ENCODE measurements at regions not wholly inside any gene's neighbourhood (a gene's known extent, or its start where the extent isn't known, plus 50 kb on each side); places are given as distances from the start of the nearest gene placed in this dataset.

DNA sequence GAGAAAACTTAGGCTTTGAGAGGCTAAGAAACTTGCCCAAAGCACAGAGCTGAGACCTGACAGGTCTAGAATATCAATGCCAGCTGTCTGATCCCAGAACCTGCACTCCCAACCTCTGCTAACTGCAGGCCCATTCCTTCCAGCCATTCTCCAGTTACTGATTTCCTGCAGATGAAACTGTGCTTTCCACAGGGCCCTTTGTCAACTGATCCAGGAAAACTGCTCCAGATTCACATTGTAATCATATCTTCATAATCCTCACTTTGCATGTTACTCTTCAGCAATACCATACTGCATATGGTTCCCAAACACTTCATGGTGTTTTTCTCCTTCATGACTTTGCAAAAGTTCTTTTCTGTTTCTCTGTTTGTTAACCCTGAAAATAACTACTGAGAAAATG lies 100.6 kb downstream of the RAP2A start (continued):
- TF ChIP-seq, protein P1, sequence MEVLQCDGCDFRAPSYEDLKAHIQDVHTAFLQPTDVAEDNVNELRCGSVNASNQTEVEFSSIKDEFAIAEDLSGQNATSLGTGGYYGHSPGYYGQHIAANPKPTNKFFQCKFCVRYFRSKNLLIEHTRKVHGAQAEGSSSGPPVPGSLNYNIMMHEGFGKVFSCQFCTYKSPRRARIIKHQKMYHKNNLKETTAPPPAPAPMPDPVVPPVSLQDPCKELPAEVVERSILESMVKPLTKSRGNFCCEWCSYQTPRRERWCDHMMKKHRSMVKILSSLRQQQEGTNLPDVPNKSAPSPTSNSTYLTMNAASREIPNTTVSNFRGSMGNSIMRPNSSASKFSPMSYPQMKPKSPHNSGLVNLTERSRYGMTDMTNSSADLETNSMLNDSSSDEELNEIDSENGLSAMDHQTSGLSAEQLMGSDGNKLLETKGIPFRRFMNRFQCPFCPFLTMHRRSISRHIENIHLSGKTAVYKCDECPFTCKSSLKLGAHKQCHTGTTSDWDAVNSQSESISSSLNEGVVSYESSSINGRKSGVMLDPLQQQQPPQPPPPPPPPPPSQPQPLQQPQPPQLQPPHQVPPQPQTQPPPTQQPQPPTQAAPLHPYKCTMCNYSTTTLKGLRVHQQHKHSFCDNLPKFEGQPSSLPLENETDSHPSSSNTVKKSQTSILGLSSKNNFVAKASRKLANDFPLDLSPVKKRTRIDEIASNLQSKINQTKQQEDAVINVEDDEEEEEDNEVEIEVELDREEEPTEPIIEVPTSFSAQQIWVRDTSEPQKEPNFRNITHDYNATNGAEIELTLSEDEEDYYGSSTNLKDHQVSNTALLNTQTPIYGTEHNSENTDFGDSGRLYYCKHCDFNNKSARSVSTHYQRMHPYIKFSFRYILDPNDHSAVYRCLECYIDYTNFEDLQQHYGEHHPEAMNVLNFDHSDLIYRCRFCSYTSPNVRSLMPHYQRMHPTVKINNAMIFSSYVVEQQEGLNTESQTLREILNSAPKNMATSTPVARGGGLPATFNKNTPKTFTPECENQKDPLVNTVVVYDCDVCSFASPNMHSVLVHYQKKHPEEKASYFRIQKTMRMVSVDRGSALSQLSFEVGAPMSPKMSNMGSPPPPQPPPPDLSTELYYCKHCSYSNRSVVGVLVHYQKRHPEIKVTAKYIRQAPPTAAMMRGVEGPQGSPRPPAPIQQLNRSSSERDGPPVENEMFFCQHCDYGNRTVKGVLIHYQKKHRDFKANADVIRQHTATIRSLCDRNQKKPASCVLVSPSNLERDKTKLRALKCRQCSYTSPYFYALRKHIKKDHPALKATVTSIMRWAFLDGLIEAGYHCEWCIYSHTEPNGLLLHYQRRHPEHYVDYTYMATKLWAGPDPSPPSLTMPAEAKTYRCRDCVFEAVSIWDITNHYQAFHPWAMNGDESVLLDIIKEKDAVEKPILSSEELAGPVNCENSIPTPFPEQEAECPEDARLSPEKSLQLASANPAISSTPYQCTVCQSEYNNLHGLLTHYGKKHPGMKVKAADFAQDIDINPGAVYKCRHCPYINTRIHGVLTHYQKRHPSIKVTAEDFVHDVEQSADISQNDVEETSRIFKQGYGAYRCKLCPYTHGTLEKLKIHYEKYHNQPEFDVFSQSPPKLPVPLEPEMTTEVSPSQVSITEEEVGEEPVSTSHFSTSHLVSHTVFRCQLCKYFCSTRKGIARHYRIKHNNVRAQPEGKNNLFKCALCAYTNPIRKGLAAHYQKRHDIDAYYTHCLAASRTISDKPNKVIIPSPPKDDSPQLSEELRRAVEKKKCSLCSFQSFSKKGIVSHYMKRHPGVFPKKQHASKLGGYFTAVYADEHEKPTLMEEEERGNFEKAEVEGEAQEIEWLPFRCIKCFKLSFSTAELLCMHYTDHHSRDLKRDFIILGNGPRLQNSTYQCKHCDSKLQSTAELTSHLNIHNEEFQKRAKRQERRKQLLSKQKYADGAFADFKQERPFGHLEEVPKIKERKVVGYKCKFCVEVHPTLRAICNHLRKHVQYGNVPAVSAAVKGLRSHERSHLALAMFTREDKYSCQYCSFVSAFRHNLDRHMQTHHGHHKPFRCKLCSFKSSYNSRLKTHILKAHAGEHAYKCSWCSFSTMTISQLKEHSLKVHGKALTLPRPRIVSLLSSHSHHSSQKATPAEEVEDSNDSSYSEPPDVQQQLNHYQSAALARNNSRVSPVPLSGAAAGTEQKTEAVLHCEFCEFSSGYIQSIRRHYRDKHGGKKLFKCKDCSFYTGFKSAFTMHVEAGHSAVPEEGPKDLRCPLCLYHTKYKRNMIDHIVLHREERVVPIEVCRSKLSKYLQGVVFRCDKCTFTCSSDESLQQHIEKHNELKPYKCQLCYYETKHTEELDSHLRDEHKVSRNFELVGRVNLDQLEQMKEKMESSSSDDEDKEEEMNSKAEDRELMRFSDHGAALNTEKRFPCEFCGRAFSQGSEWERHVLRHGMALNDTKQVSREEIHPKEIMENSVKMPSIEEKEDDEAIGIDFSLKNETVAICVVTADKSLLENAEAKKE (CRISPR knock-in tag; IDR thresholded peaks at IDR 0.05): no peak
- TF ChIP-seq EZH2phosphoT487 (IDR thresholded peaks at IDR 0.05; ENCODE audit: unreplicated experiment) (no peak), ZNF331 (CRISPR knock-in tag; IDR thresholded peaks at IDR 0.05; ENCODE audit: low read depth) (no peak), CTCF (conservative IDR thresholded peaks at IDR 0.05; ENCODE audit: low read depth in 2 of 2) (no peak), EZH2 (IDR thresholded peaks at IDR 0.05; ENCODE audit: low read depth, unreplicated experiment) (no peak)

DNA sequence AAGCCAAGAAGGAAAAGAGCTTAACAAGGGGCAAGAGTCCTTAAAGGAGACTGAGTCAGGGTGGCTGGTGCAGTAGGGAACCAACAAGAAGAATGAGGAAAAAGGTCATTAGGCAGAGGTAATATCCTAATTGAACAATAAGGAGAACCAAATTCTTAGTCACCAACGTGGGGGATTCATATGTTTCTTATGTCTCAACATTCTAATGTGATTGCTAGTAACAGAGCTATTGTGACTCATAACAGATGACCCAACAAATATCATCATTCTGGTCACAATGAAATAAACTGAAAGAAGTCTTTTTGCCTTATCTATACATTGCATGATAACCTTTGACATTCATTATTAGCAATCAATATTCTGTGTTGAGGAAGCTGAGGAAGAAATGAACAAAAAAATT lies 101.6 kb downstream of the RAP2A start:
- H3K27me3 Mint-ChIP-seq (ENCODE audit: insufficient read depth, low read depth, poor library complexity): peaks cover 2% of the 10 kb centered on the region
- H3K36me3 ChIP-seq (ENCODE audit: insufficient read depth): no peaks in the 10 kb centered on the region
- no peaks in the 10 kb centered on the region for H3K36me3 Mint-ChIP-seq (ENCODE audit: low read depth)
- H3K27ac Mint-ChIP-seq: no peak overlapping the region
- peaks cover 7% of the 10 kb centered on the region; the same call in 1 of the 2 replicates for H3K9me2 ChIP-seq (ENCODE audit: insufficient read depth)
- H3K4me2 ChIP-seq: no peak overlapping the region
- no peaks in the 10 kb centered on the region for H3F3A ChIP-seq (replicated peaks; ENCODE audit: low read depth)
- H4K20me1 ChIP-seq (replicated peaks; ENCODE audit: insufficient read depth): no peaks in the 10 kb centered on the region
- no peaks in the 10 kb centered on the region for H3K4me1 Mint-ChIP-seq
- H3K9me3 Mint-ChIP-seq: no peaks in the 10 kb centered on the region
- ATAC-seq (no peak), DNase-seq (ENCODE audit: low spot score) (no peak)
- H3K4me1 ChIP-seq (ENCODE audit: insufficient read depth): no peaks in the 10 kb centered on the region
- no peaks in the 10 kb centered on the region for H3K27me3 ChIP-seq (ENCODE audit: insufficient read depth)
- H3K27ac ChIP-seq (ENCODE audit: low read depth): no peak overlapping the region
- no peak overlapping the region for H3K4me3 Mint-ChIP-seq
- no peak overlapping the region for H3K4me3 ChIP-seq
- H3K79me2 ChIP-seq (replicated peaks; ENCODE audit: insufficient read depth): no peaks in the 10 kb centered on the region
- H2AFZ ChIP-seq: no peak overlapping the region
- TF ChIP-seq ETS1 (IDR thresholded peaks at IDR 0.05) (no peak), ZNF114 (CRISPR knock-in tag; IDR thresholded peaks at IDR 0.05) (no peak), EZH2phosphoT487 (IDR thresholded peaks at IDR 0.05; ENCODE audit: unreplicated experiment) (no peak), POLR2AphosphoS5 (IDR thresholded peaks at IDR 0.05; ENCODE audit: low read depth) (no peak), JUNB (IDR thresholded peaks at IDR 0.05; ENCODE audit: unreplicated experiment) (no peak), CTCF (conservative IDR thresholded peaks at IDR 0.05; ENCODE audit: low read depth in 2 of 2) (no peak), ZNF331 (CRISPR knock-in tag; IDR thresholded peaks at IDR 0.05; ENCODE audit: low read depth) (no peak)
- TF ChIP-seq, protein P2, sequence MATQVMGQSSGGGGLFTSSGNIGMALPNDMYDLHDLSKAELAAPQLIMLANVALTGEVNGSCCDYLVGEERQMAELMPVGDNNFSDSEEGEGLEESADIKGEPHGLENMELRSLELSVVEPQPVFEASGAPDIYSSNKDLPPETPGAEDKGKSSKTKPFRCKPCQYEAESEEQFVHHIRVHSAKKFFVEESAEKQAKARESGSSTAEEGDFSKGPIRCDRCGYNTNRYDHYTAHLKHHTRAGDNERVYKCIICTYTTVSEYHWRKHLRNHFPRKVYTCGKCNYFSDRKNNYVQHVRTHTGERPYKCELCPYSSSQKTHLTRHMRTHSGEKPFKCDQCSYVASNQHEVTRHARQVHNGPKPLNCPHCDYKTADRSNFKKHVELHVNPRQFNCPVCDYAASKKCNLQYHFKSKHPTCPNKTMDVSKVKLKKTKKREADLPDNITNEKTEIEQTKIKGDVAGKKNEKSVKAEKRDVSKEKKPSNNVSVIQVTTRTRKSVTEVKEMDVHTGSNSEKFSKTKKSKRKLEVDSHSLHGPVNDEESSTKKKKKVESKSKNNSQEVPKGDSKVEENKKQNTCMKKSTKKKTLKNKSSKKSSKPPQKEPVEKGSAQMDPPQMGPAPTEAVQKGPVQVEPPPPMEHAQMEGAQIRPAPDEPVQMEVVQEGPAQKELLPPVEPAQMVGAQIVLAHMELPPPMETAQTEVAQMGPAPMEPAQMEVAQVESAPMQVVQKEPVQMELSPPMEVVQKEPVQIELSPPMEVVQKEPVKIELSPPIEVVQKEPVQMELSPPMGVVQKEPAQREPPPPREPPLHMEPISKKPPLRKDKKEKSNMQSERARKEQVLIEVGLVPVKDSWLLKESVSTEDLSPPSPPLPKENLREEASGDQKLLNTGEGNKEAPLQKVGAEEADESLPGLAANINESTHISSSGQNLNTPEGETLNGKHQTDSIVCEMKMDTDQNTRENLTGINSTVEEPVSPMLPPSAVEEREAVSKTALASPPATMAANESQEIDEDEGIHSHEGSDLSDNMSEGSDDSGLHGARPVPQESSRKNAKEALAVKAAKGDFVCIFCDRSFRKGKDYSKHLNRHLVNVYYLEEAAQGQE (IDR thresholded peaks at IDR 0.05; ENCODE audit: unreplicated experiment): no peak
